ENCODE measurements at regions not wholly inside any gene's neighbourhood (a gene's known extent, or its start where the extent isn't known, plus 50 kb on each side); places are given as distances from the start of the nearest gene placed in this dataset.

GRCh38 chr15:87099916-87100315 lies 1020.2 kb downstream of the AGBL1 start:
- no peak for TF ChIP-seq POLR2A (IDR thresholded peaks at IDR 0.05)
- TF ChIP-seq, protein P1, sequence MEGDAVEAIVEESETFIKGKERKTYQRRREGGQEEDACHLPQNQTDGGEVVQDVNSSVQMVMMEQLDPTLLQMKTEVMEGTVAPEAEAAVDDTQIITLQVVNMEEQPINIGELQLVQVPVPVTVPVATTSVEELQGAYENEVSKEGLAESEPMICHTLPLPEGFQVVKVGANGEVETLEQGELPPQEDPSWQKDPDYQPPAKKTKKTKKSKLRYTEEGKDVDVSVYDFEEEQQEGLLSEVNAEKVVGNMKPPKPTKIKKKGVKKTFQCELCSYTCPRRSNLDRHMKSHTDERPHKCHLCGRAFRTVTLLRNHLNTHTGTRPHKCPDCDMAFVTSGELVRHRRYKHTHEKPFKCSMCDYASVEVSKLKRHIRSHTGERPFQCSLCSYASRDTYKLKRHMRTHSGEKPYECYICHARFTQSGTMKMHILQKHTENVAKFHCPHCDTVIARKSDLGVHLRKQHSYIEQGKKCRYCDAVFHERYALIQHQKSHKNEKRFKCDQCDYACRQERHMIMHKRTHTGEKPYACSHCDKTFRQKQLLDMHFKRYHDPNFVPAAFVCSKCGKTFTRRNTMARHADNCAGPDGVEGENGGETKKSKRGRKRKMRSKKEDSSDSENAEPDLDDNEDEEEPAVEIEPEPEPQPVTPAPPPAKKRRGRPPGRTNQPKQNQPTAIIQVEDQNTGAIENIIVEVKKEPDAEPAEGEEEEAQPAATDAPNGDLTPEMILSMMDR (IDR thresholded peaks at IDR 0.05) = no peak

All from body of pancreas (tissue), 4 donors.